ENCODE measurements at regions not wholly inside any gene's neighbourhood (a gene's known extent, or its start where the extent isn't known, plus 50 kb on each side); places are given as distances from the start of the nearest gene placed in this dataset.

- DNase-seq (no peak), ATAC-seq (peak in 1 of 2 donors; percentile 60)
- Histone ChIP-seq H3K4me1 (no peaks in the 10 kb centered on the region), H3K27me3 (no peaks in the 10 kb centered on the region), H3K36me3 (no peaks in the 10 kb centered on the region), H3K9me3 (no peaks in the 10 kb centered on the region), H3K4me3 (no peak overlapping the region), H3K27ac (no peak overlapping the region)
- in situ Hi-C loops (cut with MboI; ENCODE audit: low sequenced_read_pairs in 4 of 4), result no loop called here
- TF ChIP-seq CTCF (IDR thresholded peaks at IDR 0.05 in 4 of 5, conservative IDR thresholded peaks at IDR 0.05 in 1 of 5) (no peak), POLR2A (IDR thresholded peaks at IDR 0.05) (no peak)
- intact Hi-C loops (cut with DNase I; ENCODE audit: low total_unique reads), result no loop called here
These were observed 53.1 kb upstream of the COL13A1 start for GRCh38 chr10:69748621-69749020.

- intact Hi-C loops (cut with DNase I; ENCODE audit: low total_unique reads) (no loop called here), in situ Hi-C loops (cut with MboI; ENCODE audit: low sequenced_read_pairs in 4 of 4) (no loop called here)
- no peak overlapping the region for H3K27ac ChIP-seq
- ATAC-seq, result no peak
- TF ChIP-seq POLR2A (IDR thresholded peaks at IDR 0.05), result no peak
- TF ChIP-seq CTCF (IDR thresholded peaks at IDR 0.05 in 4 of 5, conservative IDR thresholded peaks at IDR 0.05 in 1 of 5), result no peak
- H3K27me3 ChIP-seq, result no peaks in the 10 kb centered on the region
- no peaks in the 10 kb centered on the region for H3K9me3 ChIP-seq
- no peaks in the 10 kb centered on the region for H3K4me1 ChIP-seq
- DNase-seq, result no peak
- H3K4me3 ChIP-seq, result no peak overlapping the region
- H3K36me3 ChIP-seq, result no peaks in the 10 kb centered on the region
These were observed 52.3 kb upstream of the COL13A1 start for GRCh38 chr10:69749178-69750010.

GRCh38 chr10:69750011-69750373, 51.7 kb upstream of the COL13A1 start:
- no peaks in the 10 kb centered on the region for H3K27me3 ChIP-seq
- no peak for ATAC-seq

GRCh38 chr10:69750725-69751124, 51.0 kb upstream of the COL13A1 start:
- in situ Hi-C loops (cut with MboI; ENCODE audit: low sequenced_read_pairs in 4 of 4), result no loop called here
- Histone ChIP-seq H3K9me3 (no peaks in the 10 kb centered on the region), H3K4me1 (no peaks in the 10 kb centered on the region), H3K27ac (no peak overlapping the region), H3K36me3 (no peaks in the 10 kb centered on the region), H3K4me3 (no peak overlapping the region), H3K27me3 (no peaks in the 10 kb centered on the region)
- TF ChIP-seq POLR2A (IDR thresholded peaks at IDR 0.05) (no peak), CTCF (IDR thresholded peaks at IDR 0.05 in 4 of 5, conservative IDR thresholded peaks at IDR 0.05 in 1 of 5) (no peak)
- DNase-seq (no peak), ATAC-seq (no peak)
- intact Hi-C loops (cut with DNase I; ENCODE audit: low total_unique reads), result no loop called here

More at GRCh38 chr10:69750011-69750373, 51.7 kb upstream of the COL13A1 start:
- no peaks in the 10 kb centered on the region for H3K4me1 ChIP-seq
- H3K36me3 ChIP-seq, result no peaks in the 10 kb centered on the region
- DNase-seq, result no peak
- no peaks in the 10 kb centered on the region for H3K9me3 ChIP-seq
- no peak for TF ChIP-seq POLR2A (IDR thresholded peaks at IDR 0.05)
- no peak overlapping the region for H3K27ac ChIP-seq
- intact Hi-C loops (cut with DNase I; ENCODE audit: low total_unique reads) (no loop called here), in situ Hi-C loops (cut with MboI; ENCODE audit: low sequenced_read_pairs in 4 of 4) (no loop called here)
- no peak overlapping the region for H3K4me3 ChIP-seq

- in situ Hi-C loops (cut with MboI; ENCODE audit: low sequenced_read_pairs in 4 of 4), result no loop called here
- Histone ChIP-seq H3K27me3 (no peaks in the 10 kb centered on the region), H3K9me3 (no peaks in the 10 kb centered on the region), H3K4me3 (no peak overlapping the region), H3K27ac (no peak overlapping the region), H3K36me3 (no peaks in the 10 kb centered on the region), H3K4me1 (no peaks in the 10 kb centered on the region)
- DNase-seq (no peak), ATAC-seq (no peak)
- no peak for TF ChIP-seq CTCF (IDR thresholded peaks at IDR 0.05 in 4 of 5, conservative IDR thresholded peaks at IDR 0.05 in 1 of 5)
- no peak for TF ChIP-seq POLR2A (IDR thresholded peaks at IDR 0.05)
- intact Hi-C loops (cut with DNase I; ENCODE audit: low total_unique reads), result no loop called here
These were observed 50.5 kb upstream of the COL13A1 start for GRCh38 chr10:69751214-69751613.
